WI38 (cell line): ENCODE measurements at regions not wholly inside any gene's neighbourhood (a gene's known extent, or its start where the extent isn't known, plus 50 kb on each side); places are given as distances from the start of the nearest gene placed in this dataset.

Source experiments
- H3K4me3 ChIP-seq: 2 replicates; pipeline ENCODE4 v1.5.1; 2011; ENCODE audit warnings: low read depth, mild to moderate bottlenecking, control low read depth, low read length
- TF ChIP-seq, protein P1 (sequence below): IDR thresholded peaks from 2 replicates; pipeline ENCODE4 v1.5.1; 2012; ENCODE audit warnings: low read depth, mild to moderate bottlenecking, control low read depth, low read length

DNA sequence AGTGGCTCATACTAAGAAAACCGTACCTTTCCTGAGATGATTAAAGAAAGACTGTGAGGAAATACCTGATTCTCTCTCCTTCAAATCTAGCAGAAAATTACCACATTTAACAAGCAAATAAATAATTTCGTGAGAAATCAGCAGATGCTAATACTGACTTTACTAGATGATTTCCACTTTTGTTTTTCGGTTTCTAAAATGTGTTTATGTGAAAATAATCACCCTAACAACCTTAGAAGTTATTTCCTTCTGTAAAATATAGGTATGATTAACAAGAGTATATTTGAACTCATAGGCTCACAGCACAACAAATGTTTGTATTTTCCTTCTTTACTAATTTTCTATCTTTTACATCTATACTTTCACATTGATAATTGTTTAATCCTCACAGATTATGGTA is 594.1 kb upstream of the FAM98A start:
- TF ChIP-seq, protein P1, sequence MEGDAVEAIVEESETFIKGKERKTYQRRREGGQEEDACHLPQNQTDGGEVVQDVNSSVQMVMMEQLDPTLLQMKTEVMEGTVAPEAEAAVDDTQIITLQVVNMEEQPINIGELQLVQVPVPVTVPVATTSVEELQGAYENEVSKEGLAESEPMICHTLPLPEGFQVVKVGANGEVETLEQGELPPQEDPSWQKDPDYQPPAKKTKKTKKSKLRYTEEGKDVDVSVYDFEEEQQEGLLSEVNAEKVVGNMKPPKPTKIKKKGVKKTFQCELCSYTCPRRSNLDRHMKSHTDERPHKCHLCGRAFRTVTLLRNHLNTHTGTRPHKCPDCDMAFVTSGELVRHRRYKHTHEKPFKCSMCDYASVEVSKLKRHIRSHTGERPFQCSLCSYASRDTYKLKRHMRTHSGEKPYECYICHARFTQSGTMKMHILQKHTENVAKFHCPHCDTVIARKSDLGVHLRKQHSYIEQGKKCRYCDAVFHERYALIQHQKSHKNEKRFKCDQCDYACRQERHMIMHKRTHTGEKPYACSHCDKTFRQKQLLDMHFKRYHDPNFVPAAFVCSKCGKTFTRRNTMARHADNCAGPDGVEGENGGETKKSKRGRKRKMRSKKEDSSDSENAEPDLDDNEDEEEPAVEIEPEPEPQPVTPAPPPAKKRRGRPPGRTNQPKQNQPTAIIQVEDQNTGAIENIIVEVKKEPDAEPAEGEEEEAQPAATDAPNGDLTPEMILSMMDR = no peak
- no peak overlapping the region for H3K4me3 ChIP-seq

DNA sequence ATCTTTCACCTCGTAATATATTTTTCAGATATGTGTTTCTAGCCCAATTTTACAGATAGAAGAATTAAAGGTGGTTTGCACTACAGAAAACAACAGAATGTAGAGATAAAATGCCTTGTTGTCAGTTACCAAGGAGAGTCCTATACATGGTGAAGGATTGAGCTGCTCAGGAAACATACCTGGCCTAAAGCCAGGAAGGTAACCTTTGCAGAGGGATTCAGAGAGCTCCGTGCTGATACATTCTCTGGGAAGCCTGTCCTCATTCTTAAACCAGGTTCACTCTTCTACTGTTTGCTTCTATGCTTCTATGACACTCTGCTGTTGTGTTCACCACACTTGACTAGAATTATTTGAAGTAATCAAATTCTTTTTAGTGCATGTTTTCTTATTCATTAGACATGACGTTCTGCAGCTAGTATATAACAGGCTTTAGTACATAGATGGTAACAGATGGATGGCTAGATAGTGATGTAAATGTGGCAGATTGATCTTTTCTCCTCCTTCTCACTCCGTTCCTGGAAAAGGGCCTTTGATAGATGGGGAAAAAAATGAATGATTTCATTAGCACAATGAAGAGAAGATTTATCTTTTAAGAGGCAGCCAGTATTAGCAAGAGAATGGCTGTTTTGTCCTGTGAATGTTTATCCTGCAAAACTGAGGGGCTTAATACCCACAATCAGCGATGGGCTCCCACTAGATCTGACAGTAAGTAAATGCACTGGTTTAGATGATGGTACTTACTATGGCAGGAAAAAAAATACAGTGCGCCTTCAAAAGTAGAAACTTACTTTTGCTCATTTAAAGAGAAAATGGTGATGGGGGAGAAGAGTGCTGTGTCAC is 589.6 kb upstream of the FAM98A start:
- H3K4me3 ChIP-seq = no peak overlapping the region
- TF ChIP-seq, protein P1 = no peak

DNA sequence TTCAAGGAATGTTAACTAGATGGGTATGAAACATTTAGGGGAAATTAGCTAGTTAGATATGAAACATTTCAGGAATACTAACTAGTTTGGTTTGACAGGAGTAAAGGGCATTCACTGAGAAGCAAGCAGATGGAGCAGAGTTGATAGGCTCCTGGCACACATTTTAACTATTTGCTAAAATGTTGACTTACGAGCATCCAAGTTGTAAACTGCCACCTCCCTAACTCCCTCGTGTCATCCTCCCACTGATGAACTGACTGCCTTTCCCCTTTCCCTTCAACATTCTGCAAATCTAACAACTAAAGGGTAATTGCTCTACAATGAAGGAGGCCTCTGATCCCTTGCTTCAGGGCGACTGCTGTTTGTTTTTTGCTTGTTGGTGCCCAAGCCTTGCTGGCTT is 580.4 kb upstream of the FAM98A start:
- H3K4me3 ChIP-seq = no peak overlapping the region
- TF ChIP-seq, protein P1 = no peak

DNA sequence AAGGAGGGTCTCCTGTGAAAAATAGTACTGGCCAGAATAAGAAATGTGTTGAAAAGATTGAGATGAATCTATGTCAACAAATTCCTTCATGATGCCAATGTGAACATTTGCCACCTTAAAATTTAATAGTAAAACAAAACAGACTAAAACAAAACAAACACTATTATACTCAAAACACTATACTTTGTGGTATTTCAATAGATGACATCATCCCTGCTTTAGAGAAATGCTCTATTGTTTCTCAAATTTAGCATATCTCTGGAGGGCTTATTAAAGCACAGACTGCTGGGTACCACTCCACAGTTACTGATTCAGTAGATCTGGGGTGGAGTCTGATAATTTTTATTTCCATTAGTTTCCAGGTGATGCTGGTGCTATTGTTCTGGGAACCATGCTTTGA is 579.4 kb upstream of the FAM98A start:
- H3K4me3 ChIP-seq = no peak overlapping the region
- TF ChIP-seq, protein P1 = no peak

DNA sequence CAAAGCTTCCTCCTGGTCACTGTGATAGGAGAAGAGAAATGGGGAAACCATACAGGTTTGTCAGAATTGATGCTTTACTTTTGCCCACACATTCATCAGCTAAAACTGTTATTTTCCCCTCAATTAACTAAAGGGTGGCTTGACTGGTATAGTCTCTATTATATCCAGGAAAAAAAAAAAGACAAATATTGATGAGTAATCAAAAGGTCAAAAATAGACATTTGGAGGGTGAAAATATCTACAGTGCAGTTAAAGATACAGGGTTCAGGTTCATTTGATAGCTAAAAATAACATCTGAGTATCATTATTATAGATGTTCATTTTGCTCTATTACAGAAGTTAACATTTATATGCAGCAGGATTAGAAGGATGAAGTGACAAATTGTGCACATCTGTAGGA is 577.6 kb upstream of the FAM98A start:
- TF ChIP-seq, protein P1 = no peak

DNA sequence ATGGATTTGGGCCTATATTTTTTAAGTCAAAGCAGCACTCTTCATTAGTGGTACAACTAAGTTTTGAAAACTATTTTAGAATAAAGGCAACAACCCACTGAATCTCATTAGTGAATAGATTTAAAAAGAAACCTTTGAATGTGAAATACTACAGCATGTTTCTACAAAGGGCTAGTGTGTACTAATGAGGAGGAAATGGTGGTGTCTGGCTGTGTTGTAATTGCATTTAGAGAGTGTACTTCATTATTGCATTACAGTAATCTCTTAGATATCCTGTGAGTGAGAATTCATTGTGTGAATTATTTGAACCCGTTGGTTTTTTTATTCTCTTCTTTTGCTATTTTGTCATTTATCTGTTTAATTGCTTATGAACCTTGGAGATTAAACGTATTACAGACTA is 575.4 kb upstream of the FAM98A start:
- TF ChIP-seq, protein P1 = no peak
- H3K4me3 ChIP-seq = no peak overlapping the region

More for the DNA sequence above, 577.6 kb upstream of the FAM98A start:
- no peak overlapping the region for H3K4me3 ChIP-seq

DNA sequence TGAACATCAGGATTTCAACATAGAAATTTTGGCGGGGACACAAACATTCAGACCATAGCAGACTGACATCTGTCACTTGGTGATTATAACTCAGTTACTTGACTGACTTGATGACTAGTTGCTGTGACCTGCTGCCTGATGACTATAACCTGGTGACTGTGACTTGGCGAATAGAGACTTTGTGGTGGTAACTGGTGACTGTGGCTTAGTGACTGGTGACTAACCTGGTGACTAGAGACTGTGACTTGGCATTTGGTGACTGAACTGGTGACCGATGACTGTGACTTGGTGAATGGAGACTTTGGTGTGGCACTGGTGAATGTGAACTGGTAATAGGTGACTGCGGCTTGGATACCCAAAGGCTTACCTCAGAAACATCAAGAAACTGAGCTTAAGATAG is 563.1 kb upstream of the FAM98A start:
- no peak overlapping the region for H3K4me3 ChIP-seq
- TF ChIP-seq, protein P1 = no peak
